ENCODE measurements at regions not wholly inside any gene's neighbourhood (a gene's known extent, or its start where the extent isn't known, plus 50 kb on each side); places are given as distances from the start of the nearest gene placed in this dataset.

GRCh38 chr6:40661726-40662125 is 74.6 kb upstream of the LRFN2 start:
- no peaks in the 10 kb centered on the region for H4K20me1 ChIP-seq (replicated peaks in 1 of 2; ENCODE audit: control insufficient read depth in 1 of 2, insufficient read depth in 2 of 2, low read length in 2 of 2)
- H3K56ac ChIP-seq (replicated peaks; ENCODE audit: insufficient read length, low read depth, low read length) = no peak overlapping the region
- H3K9ac ChIP-seq (replicated peaks in 1 of 4; ENCODE audit: extremely low read depth in 1 of 4, low read depth in 3 of 4, low read length in 3 of 4) = no peak overlapping the region
- no peaks in the 10 kb centered on the region for H3K27me3 ChIP-seq (replicated peaks in 1 of 4; ENCODE audit: control insufficient read depth in 3 of 4, extremely low read depth in 1 of 4, insufficient read depth in 3 of 4, low read length in 3 of 4)
- H4K8ac ChIP-seq (ENCODE audit: extremely low read depth, insufficient read depth, low read length) = no peak overlapping the region
- H3K23me2 ChIP-seq (ENCODE audit: low read depth, low read length) = no peaks in the 10 kb centered on the region
- H2BK12ac ChIP-seq (ENCODE audit: low read depth, low read length) = no peak overlapping the region
- no peak overlapping the region for H4K91ac ChIP-seq (replicated peaks; ENCODE audit: insufficient read length, low read length)
- no peak overlapping the region for H2BK20ac ChIP-seq (ENCODE audit: low read length)
- no peak overlapping the region for H3K4ac ChIP-seq (replicated peaks; ENCODE audit: insufficient read length, low read depth, low read length)
- TF ChIP-seq KDM5A (IDR thresholded peaks at IDR 0.05; ENCODE audit: low read length) = no peak
- no peak for TF ChIP-seq TBP (IDR thresholded peaks at IDR 0.05; ENCODE audit: low read depth, low read length)
- TF ChIP-seq SIX5 (IDR thresholded peaks at IDR 0.05; ENCODE audit: low read depth, low read length) = no peak
- TF ChIP-seq E2F6 (IDR thresholded peaks at IDR 0.05) = no peak
- no peak for TF ChIP-seq CHD2 (IDR thresholded peaks at IDR 0.05; ENCODE audit: low read length)
- no peak for TF ChIP-seq RXRA (IDR thresholded peaks at IDR 0.05; ENCODE audit: insufficient read depth, low read depth, low read length)
- H3K9me3 ChIP-seq (ENCODE audit: insufficient read depth in 2 of 2, low read depth in 1 of 2, low read length in 1 of 2) = peaks cover 13 to 24% of the 10 kb centered on the region in 2 experiments
- DNase-seq (ENCODE audit: low read depth in 1 of 2, low spot score in 2 of 2) = no peak
- no peak for FAIRE-seq
- no peak overlapping the region for H2AFZ ChIP-seq (ENCODE audit: low read length)
- H3K14ac ChIP-seq (ENCODE audit: insufficient read length) = no peak overlapping the region
- CTCF ChIA-PET (ENCODE audit: partially characterized antibody) = interaction anchor here (0.8 to 1.1 kb wide), 2 partner anchors 20 to 29 kb away, joined by 3 read pairs; no protein-coding TSS in a partner anchor
- H2BK120ac ChIP-seq (replicated peaks; ENCODE audit: low read depth, low read length) = no peak overlapping the region
- H3K4me1 ChIP-seq (replicated peaks in 1 of 4; ENCODE audit: control insufficient read depth in 3 of 4, insufficient read depth in 4 of 4, low read length in 3 of 4) = no peaks in the 10 kb centered on the region
- H3K79me1 ChIP-seq (ENCODE audit: low read depth, low read length) = no peaks in the 10 kb centered on the region
- H3K23ac ChIP-seq (ENCODE audit: insufficient read length) = no peak overlapping the region
- H3K4me3 ChIP-seq (ENCODE audit: extremely low read depth in 1 of 4, insufficient read depth in 2 of 4, low read depth in 3 of 4, low read length in 4 of 4) = no peak overlapping the region
- 77% methylated on average over 2 of the region's 2 CpGs; no CpG with 5 or more reads in 1 of the 2 experiments for WGBS, 2 experiments (ENCODE audit: extremely low coverage in 1 of 2, insufficient coverage in 1 of 2, insufficient read length in 1 of 2, insufficient replicate concordance in 2 of 2, low coverage in 1 of 2, low lambda C conversion rate in 2 of 2, missing lambda C conversion rate in 1 of 2)
- H3K18ac ChIP-seq (ENCODE audit: extremely low read depth, low read length) = no peak overlapping the region
- no peak overlapping the region for H4K5ac ChIP-seq (ENCODE audit: insufficient read length, low read depth, low read length)
- H3K79me2 ChIP-seq (ENCODE audit: control insufficient read depth in 1 of 2, insufficient read depth in 2 of 2, low read length in 2 of 2) = no peaks in the 10 kb centered on the region
- H2BK15ac ChIP-seq (ENCODE audit: low read length) = no peak overlapping the region
- H2BK5ac ChIP-seq (ENCODE audit: low read depth, low read length) = no peak overlapping the region
- no peak overlapping the region for H2AK5ac ChIP-seq (ENCODE audit: low read depth, low read length)
- H3K36me3 ChIP-seq (ENCODE audit: control insufficient read depth in 2 of 4, insufficient read depth in 4 of 4, low read length in 3 of 4) = no peaks in the 10 kb centered on the region; a peak in 1 of 8 replicates
- H3K4me2 ChIP-seq (ENCODE audit: insufficient read depth in 1 of 2, low read depth in 2 of 2, low read length in 2 of 2) = no peak overlapping the region
- POLR2A ChIA-PET (ENCODE audit: partially characterized antibody) = no interaction called here
- no peak overlapping the region for H3K27ac ChIP-seq (ENCODE audit: low read depth, low read length)
